ENCODE measurements at regions not wholly inside any gene's neighbourhood (a gene's known extent, or its start where the extent isn't known, plus 50 kb on each side); places are given as distances from the start of the nearest gene placed in this dataset.

DNA sequence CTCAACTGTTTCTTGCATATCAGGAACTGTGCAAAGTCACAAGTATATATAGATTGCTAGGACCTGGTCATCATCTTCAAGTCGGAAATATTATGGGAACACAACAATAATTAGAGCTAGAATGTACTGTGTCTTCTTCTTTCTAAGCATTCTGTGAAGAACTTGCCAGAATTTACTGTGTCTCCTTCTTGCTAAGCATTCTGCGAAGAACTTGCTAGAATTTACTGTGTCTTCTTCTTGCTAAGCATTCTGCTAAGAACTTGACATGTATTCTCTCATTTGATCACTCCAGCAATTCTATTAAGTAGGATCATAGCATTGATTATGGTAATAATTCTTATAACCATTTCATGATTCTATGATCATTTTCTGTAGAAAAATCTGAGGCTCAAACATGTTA lies 231.7 kb downstream of the FOXL1 start:
- TF ChIP-seq, protein P1, sequence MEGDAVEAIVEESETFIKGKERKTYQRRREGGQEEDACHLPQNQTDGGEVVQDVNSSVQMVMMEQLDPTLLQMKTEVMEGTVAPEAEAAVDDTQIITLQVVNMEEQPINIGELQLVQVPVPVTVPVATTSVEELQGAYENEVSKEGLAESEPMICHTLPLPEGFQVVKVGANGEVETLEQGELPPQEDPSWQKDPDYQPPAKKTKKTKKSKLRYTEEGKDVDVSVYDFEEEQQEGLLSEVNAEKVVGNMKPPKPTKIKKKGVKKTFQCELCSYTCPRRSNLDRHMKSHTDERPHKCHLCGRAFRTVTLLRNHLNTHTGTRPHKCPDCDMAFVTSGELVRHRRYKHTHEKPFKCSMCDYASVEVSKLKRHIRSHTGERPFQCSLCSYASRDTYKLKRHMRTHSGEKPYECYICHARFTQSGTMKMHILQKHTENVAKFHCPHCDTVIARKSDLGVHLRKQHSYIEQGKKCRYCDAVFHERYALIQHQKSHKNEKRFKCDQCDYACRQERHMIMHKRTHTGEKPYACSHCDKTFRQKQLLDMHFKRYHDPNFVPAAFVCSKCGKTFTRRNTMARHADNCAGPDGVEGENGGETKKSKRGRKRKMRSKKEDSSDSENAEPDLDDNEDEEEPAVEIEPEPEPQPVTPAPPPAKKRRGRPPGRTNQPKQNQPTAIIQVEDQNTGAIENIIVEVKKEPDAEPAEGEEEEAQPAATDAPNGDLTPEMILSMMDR (IDR thresholded peaks at IDR 0.05) = no peak
- TF ChIP-seq POLR2A (IDR thresholded peaks at IDR 0.05) = no peak
- TF ChIP-seq POLR2AphosphoS5 (IDR thresholded peaks at IDR 0.05) = no peak
